ENCODE measurements at regions not wholly inside any gene's neighbourhood (a gene's known extent, or its start where the extent isn't known, plus 50 kb on each side); places are given as distances from the start of the nearest gene placed in this dataset.

GRCh38 chr19:29303719-29304090 lies 90.8 kb upstream of the UQCRFS1 start:
- TF ChIP-seq CTCF (IDR thresholded peaks at IDR 0.05; ENCODE audit: borderline replicate concordance, extremely low read depth, low read length, poor library complexity, severe bottlenecking) (no peak), EZH2 (IDR thresholded peaks at IDR 0.05; ENCODE audit: borderline replicate concordance, low read depth, low read length, severe bottlenecking) (no peak)

All from DND-41 (cell line).